ENCODE measurements at regions not wholly inside any gene's neighbourhood (a gene's known extent, or its start where the extent isn't known, plus 50 kb on each side); places are given as distances from the start of the nearest gene placed in this dataset.

- no peak overlapping the region for H3K9ac ChIP-seq (ENCODE audit: low read length in 3 of 3)
- intact Hi-C loops (cut with DNase I), result no loop called here
- H3K4me3 ChIP-seq (ENCODE audit: low read length in 3 of 3), result no peak overlapping the region
- no peaks in the 10 kb centered on the region for H3K4me1 ChIP-seq (ENCODE audit: control insufficient read depth in 2 of 3, insufficient read depth in 2 of 3, low read depth in 1 of 3, low read length in 3 of 3)
- TF ChIP-seq CTCF (IDR thresholded peaks at IDR 0.05; ENCODE audit: borderline replicate concordance, extremely low read depth, insufficient read depth), result no peak
- no peaks in the 10 kb centered on the region for H3K9me3 ChIP-seq (ENCODE audit: control insufficient read depth in 2 of 3, insufficient read depth in 1 of 3, low read length in 3 of 3)
- no peaks in the 10 kb centered on the region for H3K27me3 ChIP-seq (ENCODE audit: control insufficient read depth, insufficient read depth, low read length)
- H3K27ac ChIP-seq (ENCODE audit: low read depth in 2 of 2, low read length in 2 of 2), result no peak overlapping the region
- FAIRE-seq (no peak), DNase-seq (no peak)
- no peaks in the 10 kb centered on the region for H3K36me3 ChIP-seq (ENCODE audit: control insufficient read depth in 2 of 3, insufficient read depth in 3 of 3, low read length in 3 of 3)
These were observed 1170.7 kb downstream of the BCL11B start for GRCh38 chr14:98101323-98101722.

GRCh38 chr14:98103705-98104104 lies 1168.3 kb downstream of the BCL11B start:
- intact Hi-C loops (cut with DNase I), result no loop called here
- Histone ChIP-seq H3K27ac (ENCODE audit: low read depth in 2 of 2, low read length in 2 of 2) (no peak overlapping the region), H3K4me3 (ENCODE audit: low read length in 3 of 3) (no peak overlapping the region), H3K27me3 (ENCODE audit: control insufficient read depth, insufficient read depth, low read length) (no peaks in the 10 kb centered on the region), H3K9ac (ENCODE audit: low read length in 3 of 3) (no peak overlapping the region), H3K4me1 (ENCODE audit: control insufficient read depth in 2 of 3, insufficient read depth in 2 of 3, low read depth in 1 of 3, low read length in 3 of 3) (no peaks in the 10 kb centered on the region), H3K36me3 (ENCODE audit: control insufficient read depth in 2 of 3, insufficient read depth in 3 of 3, low read length in 3 of 3) (no peaks in the 10 kb centered on the region), H3K9me3 (ENCODE audit: control insufficient read depth in 2 of 3, insufficient read depth in 1 of 3, low read length in 3 of 3) (no peaks in the 10 kb centered on the region)
- DNase-seq, result no peak
- TF ChIP-seq CTCF (IDR thresholded peaks at IDR 0.05; ENCODE audit: borderline replicate concordance, extremely low read depth, insufficient read depth), result no peak
- no peak for FAIRE-seq

- no peak overlapping the region for H3K27ac ChIP-seq (ENCODE audit: low read depth in 2 of 2, low read length in 2 of 2)
- intact Hi-C loops (cut with DNase I), result no loop called here
- no peak overlapping the region for H3K4me3 ChIP-seq (ENCODE audit: low read length in 3 of 3)
- no peak for TF ChIP-seq CTCF (IDR thresholded peaks at IDR 0.05; ENCODE audit: borderline replicate concordance, extremely low read depth, insufficient read depth)
- no peaks in the 10 kb centered on the region for H3K4me1 ChIP-seq (ENCODE audit: control insufficient read depth in 2 of 3, insufficient read depth in 2 of 3, low read depth in 1 of 3, low read length in 3 of 3)
- H3K9me3 ChIP-seq (ENCODE audit: control insufficient read depth in 2 of 3, insufficient read depth in 1 of 3, low read length in 3 of 3), result no peaks in the 10 kb centered on the region
- peak in 1 of 5 donors; percentile 5 for DNase-seq
- no peak for FAIRE-seq
- no peak overlapping the region for H3K9ac ChIP-seq (ENCODE audit: low read length in 3 of 3)
- H3K27me3 ChIP-seq (ENCODE audit: control insufficient read depth, insufficient read depth, low read length), result no peaks in the 10 kb centered on the region
- no peaks in the 10 kb centered on the region for H3K36me3 ChIP-seq (ENCODE audit: control insufficient read depth in 2 of 3, insufficient read depth in 3 of 3, low read length in 3 of 3)
These were observed 1162.7 kb downstream of the BCL11B start for GRCh38 chr14:98109326-98109725.

GRCh38 chr14:98112194-98112780 lies 1159.7 kb downstream of the BCL11B start:
- Histone ChIP-seq H3K9me3 (ENCODE audit: control insufficient read depth in 2 of 3, insufficient read depth in 1 of 3, low read length in 3 of 3) (no peaks in the 10 kb centered on the region), H3K4me3 (ENCODE audit: low read length in 3 of 3) (no peak overlapping the region), H3K36me3 (ENCODE audit: control insufficient read depth in 2 of 3, insufficient read depth in 3 of 3, low read length in 3 of 3) (no peaks in the 10 kb centered on the region), H3K27ac (ENCODE audit: low read depth in 2 of 2, low read length in 2 of 2) (no peak overlapping the region), H3K9ac (ENCODE audit: low read length in 3 of 3) (no peak overlapping the region), H3K4me1 (ENCODE audit: control insufficient read depth in 2 of 3, insufficient read depth in 2 of 3, low read depth in 1 of 3, low read length in 3 of 3) (no peaks in the 10 kb centered on the region), H3K27me3 (ENCODE audit: control insufficient read depth, insufficient read depth, low read length) (no peaks in the 10 kb centered on the region)
- no peak for FAIRE-seq
- peak in 1 of 5 donors; percentile 19 for DNase-seq
- intact Hi-C loops (cut with DNase I), result no loop called here
- no peak for TF ChIP-seq CTCF (IDR thresholded peaks at IDR 0.05; ENCODE audit: borderline replicate concordance, extremely low read depth, insufficient read depth)

Data from kidney (tissue), 13 donors.